CD14-positive monocyte (primary cell): ENCODE measurements at regions not wholly inside any gene's neighbourhood (a gene's known extent, or its start where the extent isn't known, plus 50 kb on each side); places are given as distances from the start of the nearest gene placed in this dataset.
"Not testable (repeated sequence)": the region's sequence is repeated elsewhere in the genome, so short reads cannot be mapped to it uniquely, and the experiment has no call there.

Experiments
- DNase-seq, 3 donors: peaks; one replicate each; pipeline ENCODE4 v3.0.0-alpha.2; 2011 to 2022
- H2AFZ ChIP-seq: 2 replicates; pipeline ENCODE4 v1.6.0; 2012; ENCODE audit warnings: mild to moderate bottlenecking, low read depth, low read length, inconsistent platforms; ENCODE audit not compliant: insufficient read depth, poor library complexity, severe bottlenecking
- H3K27ac ChIP-seq, 2 donors: 1 replicate in 1 of 2; 2 replicates in 1 of 2; pipeline ENCODE4 v1.5.1; 2012 to 2013; ENCODE audit warnings: low read length in 2 of 2, control low read depth in 1 of 2, inconsistent platforms in 1 of 2, low read depth in 1 of 2, mild to moderate bottlenecking in 1 of 2
- H3K27me3 ChIP-seq, 2 donors: one replicate each; pipeline versions ENCODE4 v1.6.0 to v1.6.1; 2011 to 2013; ENCODE audit warnings: low read length in 2 of 2; ENCODE audit not compliant: control insufficient read depth in 2 of 2, insufficient read depth in 2 of 2
- H3K36me3 ChIP-seq, 2 donors: replicated peaks in 1 of 2; 1 replicate in 1 of 2; 2 replicates in 1 of 2; pipeline versions ENCODE4 v1.5.1 to v1.6.1; 2012 to 2013; ENCODE audit warnings: low read length in 2 of 2, control low read depth in 1 of 2, inconsistent platforms in 1 of 2, mild to moderate bottlenecking in 1 of 2; ENCODE audit not compliant: insufficient read depth in 2 of 2, control insufficient read depth in 1 of 2
- H3K4me1 ChIP-seq, 2 donors: 1 replicate in 1 of 2; 2 replicates in 1 of 2; pipeline versions ENCODE4 v1.5.1 to v1.6.1; 2012 to 2013; ENCODE audit warnings: low read length in 2 of 2, control low read depth in 1 of 2, inconsistent platforms in 1 of 2, mild to moderate bottlenecking in 1 of 2, moderate library complexity in 1 of 2; ENCODE audit not compliant: insufficient read depth in 2 of 2, control insufficient read depth in 1 of 2
- H3K4me2 ChIP-seq: replicated peaks from 2 replicates; pipeline ENCODE3; 2012; ENCODE audit warnings: low read length, moderate library complexity, mild to moderate bottlenecking; ENCODE audit not compliant: poor library complexity, severe bottlenecking; ENCODE audit errors: extremely low read depth
- H3K4me3 ChIP-seq, 3 experiments: fragments of 200-600 bp in 1 of 3; sonication (generic) in 1 of 3; replicated peaks in 1 of 3; 1 replicate in 2 of 3; 2 replicates in 1 of 3; pipeline ENCODE4 v1.5.1; 2011 to 2013; ENCODE audit warnings: low read length in 3 of 3, mild to moderate bottlenecking in 3 of 3, control low read depth in 2 of 3, low read depth in 2 of 3, inconsistent platforms in 1 of 3, moderate library complexity in 1 of 3
- H3K79me2 ChIP-seq: 2 replicates; pipeline ENCODE4 v1.6.0; 2012; ENCODE audit warnings: mild to moderate bottlenecking, control low read depth, inconsistent platforms, low read length, moderate library complexity; ENCODE audit not compliant: insufficient read depth
- H3K9ac ChIP-seq: 2 replicates; pipeline ENCODE4 v1.6.0; 2017; ENCODE audit warnings: low read length, mild to moderate bottlenecking; ENCODE audit not compliant: insufficient read depth, poor library complexity, severe bottlenecking
- H3K9me3 ChIP-seq, 2 donors: replicated peaks in 1 of 2; 1 replicate in 1 of 2; 2 replicates in 1 of 2; pipeline versions ENCODE4 v1.5.1 to v1.6.1; 2012 to 2013; ENCODE audit warnings: low read length in 2 of 2, control low read depth in 1 of 2; ENCODE audit not compliant: control insufficient read depth in 1 of 2, insufficient read depth in 1 of 2
- H4K20me1 ChIP-seq: 2 replicates; pipeline ENCODE4 v1.6.0; 2012; ENCODE audit warnings: mild to moderate bottlenecking, low read length, control low read depth, moderate library complexity; ENCODE audit not compliant: insufficient read depth
- H3K27ac Mint-ChIP-seq, 7 donors: one replicate each; pipeline ENCODE4 v1.8.0; 2020; ENCODE audit warnings: mild to moderate bottlenecking in 7 of 7, mixed read lengths in 7 of 7, moderate library complexity in 6 of 7, inconsistent platforms in 2 of 7
- H3K27me3 Mint-ChIP-seq, 3 donors: one replicate each; pipeline ENCODE4 v1.8.0; 2021 to 2022; ENCODE audit warnings: low read depth in 3 of 3, mild to moderate bottlenecking in 3 of 3, mixed read lengths in 3 of 3, moderate library complexity in 3 of 3, inconsistent platforms in 1 of 3
- H3K36me3 Mint-ChIP-seq, 2 donors: one replicate each; pipeline ENCODE4 v1.8.0; 2020; ENCODE audit warnings: mixed read lengths in 2 of 2, inconsistent platforms in 1 of 2, mild to moderate bottlenecking in 1 of 2
- H3K4me1 Mint-ChIP-seq: one replicate; pipeline ENCODE4 v1.8.0; 2020; ENCODE audit warnings: mild to moderate bottlenecking, mixed read lengths
- H3K4me3 Mint-ChIP-seq, 2 donors: one replicate each; pipeline ENCODE4 v1.8.0; 2020; ENCODE audit warnings: mild to moderate bottlenecking in 2 of 2, mixed read lengths in 2 of 2, moderate library complexity in 1 of 2
- H3K9me3 Mint-ChIP-seq, 7 donors: one replicate each; pipeline ENCODE4 v1.8.0; 2020 to 2022; ENCODE audit warnings: mixed read lengths in 7 of 7, mild to moderate bottlenecking in 6 of 7, moderate library complexity in 6 of 7, inconsistent platforms in 2 of 7
- WGBS: methylation state at CpG from one replicate; pipeline ENCODE4 v1.1.5; 2013; ENCODE audit warnings: missing lambda C conversion rate; ENCODE audit not compliant: insufficient coverage; 5-methylcytosine and 5-hydroxymethylcytosine counted together
- intact Hi-C, 2 donors: fragments of 100-400 bp; cut with micrococcal nuclease; formaldehyde crosslinking; loops; one replicate each; pipeline versions ENCODE4 v1.15.0 to v1.15.1; 2023
- TF ChIP-seq, protein P1 (sequence below): fragments of 200-600 bp; IDR thresholded peaks from one replicate; pipeline ENCODE4 v1.8.0; 2022; ENCODE audit warnings: antibody characterized with exemption, mild to moderate bottlenecking

DNA sequence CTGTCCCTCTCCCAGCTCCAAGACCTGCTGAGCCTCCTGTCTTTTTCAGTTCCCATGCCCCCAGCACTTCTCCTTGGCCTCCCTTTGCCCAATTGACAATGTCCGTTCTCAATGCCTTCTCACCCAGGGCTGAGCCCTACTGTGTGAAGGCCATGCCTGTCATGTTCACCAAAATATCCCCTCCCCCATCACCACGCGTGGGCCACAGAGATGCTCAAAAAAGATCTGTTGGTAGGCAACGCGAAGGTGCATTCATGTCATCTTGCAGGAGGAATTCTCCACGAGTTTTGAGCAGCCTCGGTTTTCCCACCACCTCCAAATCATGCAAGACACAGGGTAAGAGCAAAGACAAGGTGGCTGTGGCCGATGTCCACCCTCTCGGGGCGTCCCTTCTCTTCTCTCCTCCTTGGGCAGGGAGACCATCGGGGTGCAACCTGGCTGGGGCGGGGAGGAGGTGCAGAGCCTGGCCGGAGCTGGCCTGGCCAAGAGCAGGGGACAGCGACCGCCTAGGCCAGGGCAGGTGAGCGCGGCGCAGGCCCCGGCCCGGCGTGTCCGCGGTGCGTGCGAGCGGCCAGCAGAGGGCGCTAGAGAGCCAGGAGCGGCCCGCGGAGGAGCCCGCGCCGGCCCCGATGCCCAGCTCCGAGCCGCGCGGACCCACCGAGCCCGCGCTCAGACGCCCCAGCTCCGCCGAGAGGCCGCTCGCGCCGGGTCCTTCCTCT is 56.3 kb upstream of the KRTAP5-11 start:
- peak; percentile 9 to 45 (median 15) for DNase-seq
- H3K36me3 ChIP-seq, H3K36me3 Mint-ChIP-seq, H3K27ac Mint-ChIP-seq, H3K4me1 Mint-ChIP-seq, H3K4me1 ChIP-seq, H3K9me3 Mint-ChIP-seq, H3K27ac ChIP-seq, H3K79me2 ChIP-seq, H3K9ac ChIP-seq, intact Hi-C loops, H4K20me1 ChIP-seq, H3K9me3 ChIP-seq: not testable (repeated sequence)
- Mint-ChIP-seq H3K4me3 (peak overlapping the region; percentile 64 to 78), H3K27me3 (peaks cover 33 to 43% (median 43%) of the 10 kb centered on the region in 3 donors)
- Histone ChIP-seq H2AFZ (peak overlapping the region; percentile 61), H3K4me3 (peak overlapping the region; percentile 12 to 58 (median 31)), H3K27me3 (peaks cover 8 to 14% of the 10 kb centered on the region in 2 donors), H3K4me2 (peak overlapping the region; percentile 22)
- TF ChIP-seq, protein P1, sequence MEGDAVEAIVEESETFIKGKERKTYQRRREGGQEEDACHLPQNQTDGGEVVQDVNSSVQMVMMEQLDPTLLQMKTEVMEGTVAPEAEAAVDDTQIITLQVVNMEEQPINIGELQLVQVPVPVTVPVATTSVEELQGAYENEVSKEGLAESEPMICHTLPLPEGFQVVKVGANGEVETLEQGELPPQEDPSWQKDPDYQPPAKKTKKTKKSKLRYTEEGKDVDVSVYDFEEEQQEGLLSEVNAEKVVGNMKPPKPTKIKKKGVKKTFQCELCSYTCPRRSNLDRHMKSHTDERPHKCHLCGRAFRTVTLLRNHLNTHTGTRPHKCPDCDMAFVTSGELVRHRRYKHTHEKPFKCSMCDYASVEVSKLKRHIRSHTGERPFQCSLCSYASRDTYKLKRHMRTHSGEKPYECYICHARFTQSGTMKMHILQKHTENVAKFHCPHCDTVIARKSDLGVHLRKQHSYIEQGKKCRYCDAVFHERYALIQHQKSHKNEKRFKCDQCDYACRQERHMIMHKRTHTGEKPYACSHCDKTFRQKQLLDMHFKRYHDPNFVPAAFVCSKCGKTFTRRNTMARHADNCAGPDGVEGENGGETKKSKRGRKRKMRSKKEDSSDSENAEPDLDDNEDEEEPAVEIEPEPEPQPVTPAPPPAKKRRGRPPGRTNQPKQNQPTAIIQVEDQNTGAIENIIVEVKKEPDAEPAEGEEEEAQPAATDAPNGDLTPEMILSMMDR: peak; percentile 72
- WGBS: 9% methylated on average over 35 of the region's 48 CpGs

DNA sequence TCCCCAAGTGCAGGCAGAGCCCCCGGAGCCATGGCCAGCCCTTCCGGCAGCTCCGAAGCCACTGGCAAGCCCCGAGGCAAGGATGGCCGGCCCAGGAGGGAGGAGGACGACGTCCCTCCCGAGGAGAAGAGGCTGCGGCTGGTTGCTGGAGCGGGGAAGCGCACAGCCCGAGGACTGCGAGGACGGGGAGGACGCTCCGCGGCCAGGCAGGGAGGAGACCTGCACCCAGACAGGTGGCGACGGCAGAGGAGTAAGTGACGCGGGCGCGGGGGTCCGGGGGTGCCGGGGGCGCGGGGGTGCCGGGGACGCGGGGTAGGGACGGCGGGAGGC is 56.8 kb upstream of the KRTAP5-11 start:
- H4K20me1 ChIP-seq, H3K9me3 ChIP-seq, H3K9me3 Mint-ChIP-seq, DNase-seq, H3K79me2 ChIP-seq, H3K9ac ChIP-seq, H3K4me1 ChIP-seq, intact Hi-C loops, H3K4me1 Mint-ChIP-seq, H3K27ac ChIP-seq, H3K27ac Mint-ChIP-seq, H3K36me3 Mint-ChIP-seq, H3K36me3 ChIP-seq: not testable (repeated sequence)
- H3K27me3 ChIP-seq: peaks cover 8 to 14% of the 10 kb centered on the region in 2 donors
- peak overlapping the region; percentile 12 to 58 (median 31) for H3K4me3 ChIP-seq
- Mint-ChIP-seq H3K4me3 (peak overlapping the region; percentile 43 to 67), H3K27me3 (peaks cover 35 to 42% (median 42%) of the 10 kb centered on the region in 3 donors)
- peak overlapping the region; percentile 22 for H3K4me2 ChIP-seq
- TF ChIP-seq, protein P1: peak; percentile 24
- peak overlapping the region; percentile 61 for H2AFZ ChIP-seq
- WGBS: 0% methylated on average over 21 of the region's 32 CpGs

DNA sequence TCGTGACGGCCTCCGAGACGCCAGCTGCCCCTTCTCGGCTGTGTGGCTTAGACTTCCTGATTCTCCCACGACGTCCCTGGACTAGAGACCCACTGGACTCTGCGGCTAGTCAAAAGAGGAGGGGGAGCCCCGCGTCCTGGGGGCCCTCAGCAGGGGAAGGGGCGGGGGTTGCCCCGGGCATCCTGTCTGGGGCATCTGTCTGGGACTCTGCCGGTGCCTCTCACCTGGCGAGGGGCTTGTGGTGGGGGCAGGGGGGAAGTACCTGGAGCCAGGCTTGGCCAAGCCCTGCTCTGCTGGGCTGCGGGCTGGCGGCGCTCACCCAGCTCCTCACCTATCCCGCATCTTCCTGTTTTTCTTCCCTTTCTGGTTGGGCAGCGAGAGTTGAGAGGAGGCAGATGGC is 57.2 kb upstream of the KRTAP5-11 start:
- WGBS: 0% methylated on average over 2 of the region's 19 CpGs
- H3K36me3 Mint-ChIP-seq, H3K4me2 ChIP-seq, H3K36me3 ChIP-seq, H2AFZ ChIP-seq, H3K4me3 ChIP-seq, H3K9me3 Mint-ChIP-seq, H3K4me1 Mint-ChIP-seq, H3K27ac Mint-ChIP-seq, H3K9me3 ChIP-seq, intact Hi-C loops, H3K79me2 ChIP-seq, H3K4me1 ChIP-seq, H4K20me1 ChIP-seq, H3K27ac ChIP-seq, H3K9ac ChIP-seq: not testable (repeated sequence)
- DNase-seq: peak in 1 of 3 donors; percentile 4
- H3K4me3 Mint-ChIP-seq: peak overlapping the region in 1 of 2 donors; percentile 71
- H3K27me3 ChIP-seq: peaks cover 8 to 14% of the 10 kb centered on the region in 2 donors
- peaks cover 35 to 42% (median 42%) of the 10 kb centered on the region in 3 donors for H3K27me3 Mint-ChIP-seq
